ENCODE measurements at regions not wholly inside any gene's neighbourhood (a gene's known extent, or its start where the extent isn't known, plus 50 kb on each side); places are given as distances from the start of the nearest gene placed in this dataset.

- TF ChIP-seq, protein P1, sequence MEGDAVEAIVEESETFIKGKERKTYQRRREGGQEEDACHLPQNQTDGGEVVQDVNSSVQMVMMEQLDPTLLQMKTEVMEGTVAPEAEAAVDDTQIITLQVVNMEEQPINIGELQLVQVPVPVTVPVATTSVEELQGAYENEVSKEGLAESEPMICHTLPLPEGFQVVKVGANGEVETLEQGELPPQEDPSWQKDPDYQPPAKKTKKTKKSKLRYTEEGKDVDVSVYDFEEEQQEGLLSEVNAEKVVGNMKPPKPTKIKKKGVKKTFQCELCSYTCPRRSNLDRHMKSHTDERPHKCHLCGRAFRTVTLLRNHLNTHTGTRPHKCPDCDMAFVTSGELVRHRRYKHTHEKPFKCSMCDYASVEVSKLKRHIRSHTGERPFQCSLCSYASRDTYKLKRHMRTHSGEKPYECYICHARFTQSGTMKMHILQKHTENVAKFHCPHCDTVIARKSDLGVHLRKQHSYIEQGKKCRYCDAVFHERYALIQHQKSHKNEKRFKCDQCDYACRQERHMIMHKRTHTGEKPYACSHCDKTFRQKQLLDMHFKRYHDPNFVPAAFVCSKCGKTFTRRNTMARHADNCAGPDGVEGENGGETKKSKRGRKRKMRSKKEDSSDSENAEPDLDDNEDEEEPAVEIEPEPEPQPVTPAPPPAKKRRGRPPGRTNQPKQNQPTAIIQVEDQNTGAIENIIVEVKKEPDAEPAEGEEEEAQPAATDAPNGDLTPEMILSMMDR (conservative IDR thresholded peaks at IDR 0.05 in 1 of 2, IDR thresholded peaks at IDR 0.05 in 1 of 2; ENCODE audit: extremely low read depth in 1 of 2, insufficient read depth in 1 of 2, low read depth in 1 of 2, low read length in 2 of 2): no peak
- TF ChIP-seq EZH2 (IDR thresholded peaks at IDR 0.05; ENCODE audit: borderline replicate concordance, low read length): no peak
These were observed 127.6 kb upstream of the PMEPA1 start for GRCh38 chr20:57837208-57838035.
